IMR-90 (cell line): ENCODE measurements at regions not wholly inside any gene's neighbourhood (a gene's known extent, or its start where the extent isn't known, plus 50 kb on each side); places are given as distances from the start of the nearest gene placed in this dataset.

Source experiments
- ATAC-seq: fragments of 200-7000 bp; cut with Tn5 transposase; 2 replicates; pipeline ENCODE4 v1.9.1; 2020; ENCODE audit warnings: low read depth, mild to moderate bottlenecking, moderate library complexity
- BruUV-seq: library from RNA; stranded (reverse); fragments of 400-500 nt; replicated peaks from 2 replicates; lab custom pipeline; 2021; lab: Mats Ljungman, UMichigan
- CTCF ChIA-PET: fragments of 300-600 bp; formaldehyde crosslinking; extraction: SDS; loops from one replicate; lab custom pipeline; 2021; ENCODE audit warnings: antibody characterized with exemption; lab: Yijun Ruan, JAX
- POLR2A ChIA-PET: fragments of 300-600 bp; sonication (Branson Sonifier 250); formaldehyde crosslinking; loops from one replicate; lab custom pipeline; 2022; ENCODE audit warnings: antibody characterized with exemption; ENCODE audit not compliant: unreplicated experiment; lab: Charles Lee
- DNase-seq: peaks from one replicate; pipeline ENCODE4 v3.0.0; 2013
- H2AFZ ChIP-seq: replicated peaks from 2 replicates; pipeline ENCODE3; 2013; ENCODE audit warnings: low read length, mild to moderate bottlenecking; ENCODE audit not compliant: poor library complexity
- H2AK5ac ChIP-seq: 2 replicates; pipeline ENCODE4 v1.6.1; 2013; ENCODE audit warnings: low read depth, low read length, inconsistent platforms
- H2AK9ac ChIP-seq: replicated peaks from 2 replicates; pipeline ENCODE3; 2013; ENCODE audit warnings: mild to moderate bottlenecking, low read depth, low read length, moderate library complexity; ENCODE audit not compliant: poor library complexity
- H2BK120ac ChIP-seq: 2 replicates; pipeline ENCODE4 v1.6.1; 2013; ENCODE audit warnings: low read depth, low read length, inconsistent platforms
- H2BK15ac ChIP-seq: 3 replicates; pipeline ENCODE4 v1.6.1; 2013; ENCODE audit warnings: low read depth, low read length, inconsistent platforms
- H2BK20ac ChIP-seq: 2 replicates; pipeline ENCODE4 v1.6.1; 2013; ENCODE audit warnings: low read depth, mild to moderate bottlenecking, inconsistent platforms, low read length, moderate library complexity
- H2BK5ac ChIP-seq: 2 replicates; pipeline ENCODE4 v1.6.1; 2013; ENCODE audit warnings: mild to moderate bottlenecking, low read depth, low read length, inconsistent platforms; ENCODE audit not compliant: poor library complexity, severe bottlenecking
- H3K14ac ChIP-seq: replicated peaks from 2 replicates; pipeline ENCODE4 v1.6.1; 2013; ENCODE audit warnings: low read depth, low read length, inconsistent platforms
- H3K18ac ChIP-seq: 2 replicates; pipeline ENCODE4 v1.6.1; 2013; ENCODE audit warnings: low read depth, low read length, control low read depth
- H3K23ac ChIP-seq: 2 replicates; pipeline ENCODE4 v1.6.1; 2013; ENCODE audit warnings: low read depth, low read length, inconsistent platforms
- H3K27ac ChIP-seq: 2 replicates; pipeline ENCODE4 v1.5.1; 2013; ENCODE audit warnings: mild to moderate bottlenecking, control low read depth, low read length; ENCODE audit not compliant: insufficient read depth
- H3K27me3 ChIP-seq: 2 replicates; pipeline ENCODE4 v1.6.1; 2013; ENCODE audit warnings: low read length; ENCODE audit not compliant: control insufficient read depth, insufficient read depth
- H3K36me3 ChIP-seq: 2 replicates; pipeline ENCODE4 v1.6.1; 2013; ENCODE audit warnings: low read length, mixed read lengths; ENCODE audit not compliant: control insufficient read depth, insufficient read depth
- H3K4ac ChIP-seq: 2 replicates; pipeline ENCODE4 v1.6.1; 2013; ENCODE audit warnings: low read depth, low read length, inconsistent platforms
- H3K4me1 ChIP-seq: 2 replicates; pipeline ENCODE4 v1.6.1; 2013; ENCODE audit warnings: low read length, mixed read lengths; ENCODE audit not compliant: control insufficient read depth, insufficient read depth
- H3K4me2 ChIP-seq: 2 replicates; pipeline ENCODE4 v1.6.1; 2013; ENCODE audit warnings: low read depth, mild to moderate bottlenecking, control low read depth, low read length, moderate library complexity
- H3K4me3 ChIP-seq: 2 replicates; pipeline ENCODE4 v1.5.1; 2013; ENCODE audit warnings: low read depth, mild to moderate bottlenecking, control low read depth, low read length, moderate library complexity; ENCODE audit not compliant: insufficient read depth
- H3K56ac ChIP-seq: 2 replicates; pipeline ENCODE4 v1.6.1; 2013; ENCODE audit warnings: low read length, inconsistent platforms; ENCODE audit not compliant: insufficient read depth; ENCODE audit errors: extremely low read depth
- H3K79me1 ChIP-seq, 2 experiments: 2 replicates each; pipeline ENCODE4 v1.6.1; 2013; ENCODE audit warnings: low read length in 2 of 2, inconsistent platforms in 1 of 2, low read depth in 1 of 2
- H3K9ac ChIP-seq: 2 replicates; pipeline ENCODE4 v1.6.1; 2013; ENCODE audit warnings: low read depth, low read length, control low read depth
- H3K9me1 ChIP-seq: 2 replicates; pipeline ENCODE4 v1.6.1; 2013; ENCODE audit warnings: low read length, inconsistent platforms; ENCODE audit not compliant: insufficient read depth
- H3K9me3 ChIP-seq: 2 replicates; pipeline ENCODE4 v1.6.1; 2013; ENCODE audit warnings: low read length; ENCODE audit not compliant: control insufficient read depth, insufficient read depth
- H4K20me1 ChIP-seq: 2 replicates; pipeline ENCODE4 v1.6.1; 2013; ENCODE audit warnings: low read length, inconsistent platforms; ENCODE audit not compliant: insufficient read depth
- H4K5ac ChIP-seq: 2 replicates; pipeline ENCODE4 v1.6.1; 2013; ENCODE audit warnings: mild to moderate bottlenecking, low read depth, low read length, control low read depth
- H4K8ac ChIP-seq, 2 experiments: 2 replicates each; pipeline ENCODE4 v1.6.1; 2013; ENCODE audit warnings: low read depth in 2 of 2, low read length in 2 of 2, control low read depth in 1 of 2, inconsistent platforms in 1 of 2
- H4K91ac ChIP-seq: 2 replicates; pipeline ENCODE4 v1.6.1; 2013; ENCODE audit warnings: low read depth, low read length, inconsistent platforms; ENCODE audit not compliant: insufficient read depth
- BHLHE40 ChIP-seq: fragments of 150-350 bp; IDR thresholded peaks from 2 replicates; pipeline ENCODE4 v1.6.1; 2016; ENCODE audit warnings: mild to moderate bottlenecking, low read depth, low read length
- CEBPB ChIP-seq: IDR thresholded peaks from 2 replicates; pipeline ENCODE4 v1.6.1; 2012; ENCODE audit warnings: low read depth, low read length, improper control_type of control experiment
- CHD1 ChIP-seq: IDR thresholded peaks from 2 replicates; pipeline ENCODE4 v1.6.1; 2012; ENCODE audit warnings: low read depth, low read length, improper control_type of control experiment
- CTCF ChIP-seq: conservative IDR thresholded peaks from 2 replicates; pipeline ENCODE4 v1.5.1; 2012; ENCODE audit warnings: mild to moderate bottlenecking, low read depth, low read length, improper control_type of control experiment
- ELK1 ChIP-seq: fragments of 150-350 bp; IDR thresholded peaks from 2 replicates; pipeline ENCODE4 v1.6.1; 2016; ENCODE audit warnings: low read depth, mild to moderate bottlenecking, low read length, moderate library complexity, borderline replicate concordance
- FOS ChIP-seq: fragments of 150-350 bp; IDR thresholded peaks from 2 replicates; pipeline ENCODE4 v1.6.1; 2016; ENCODE audit warnings: low read depth, low read length
- MAFK ChIP-seq: IDR thresholded peaks from 2 replicates; pipeline ENCODE4 v1.6.1; 2012; ENCODE audit warnings: low read depth, low read length, improper control_type of control experiment
- MAZ ChIP-seq: IDR thresholded peaks from 2 replicates; pipeline ENCODE4 v1.6.1; 2012; ENCODE audit warnings: low read depth, mild to moderate bottlenecking, low read length, improper control_type of control experiment, moderate library complexity, borderline replicate concordance
- MXI1 ChIP-seq: IDR thresholded peaks from 2 replicates; pipeline ENCODE4 v1.6.1; 2012; ENCODE audit warnings: low read depth, mild to moderate bottlenecking, low read length, moderate library complexity, borderline replicate concordance
- NFE2L2 ChIP-seq: fragments of 150-350 bp; IDR thresholded peaks from 2 replicates; pipeline ENCODE4 v1.6.1; 2016; ENCODE audit warnings: low read depth, mild to moderate bottlenecking, low read length
- POLR2A ChIP-seq: IDR thresholded peaks from 2 replicates; pipeline ENCODE4 v1.6.1; 2012; ENCODE audit warnings: mild to moderate bottlenecking, low read depth, low read length
- RAD21 ChIP-seq: IDR thresholded peaks from 2 replicates; pipeline ENCODE4 v1.6.1; 2012; ENCODE audit warnings: low read length, improper control_type of control experiment
- RCOR1 ChIP-seq: IDR thresholded peaks from 2 replicates; pipeline ENCODE4 v1.6.1; 2012; ENCODE audit warnings: mild to moderate bottlenecking, low read length, improper control_type of control experiment; ENCODE audit not compliant: insufficient replicate concordance
- RFX5 ChIP-seq: IDR thresholded peaks from 2 replicates; pipeline ENCODE4 v1.8.0; 2012; ENCODE audit warnings: low read depth, mild to moderate bottlenecking, low read length, moderate library complexity
- SMC3 ChIP-seq: fragments of 150-350 bp; IDR thresholded peaks from 2 replicates; pipeline ENCODE4 v1.6.1; 2016; ENCODE audit warnings: low read depth, mild to moderate bottlenecking, antibody characterized with exemption, low read length, moderate library complexity
- USF2 ChIP-seq: fragments of 150-350 bp; IDR thresholded peaks from 2 replicates; pipeline ENCODE4 v1.6.1; 2017; ENCODE audit warnings: mild to moderate bottlenecking, antibody characterized with exemption, low read length, low read depth
- WGBS, 2 experiments: methylation state at CpG; one replicate each; pipeline versions ENCODE4 v1.1.5 to v1.1.7; 2013; ENCODE audit warnings: missing lambda C conversion rate in 2 of 2; ENCODE audit not compliant: insufficient read length in 1 of 2; ENCODE audit errors: extremely low coverage in 2 of 2; 5-methylcytosine and 5-hydroxymethylcytosine counted together
- dilution Hi-C: fragments of 300-500 bp; cut with HindIII; formaldehyde crosslinking; loops from one replicate; pipeline ENCODE4 v1.14.3; 2018; ENCODE audit warnings: low sequenced_read_pairs; ENCODE audit not compliant: unreplicated experiment
- in situ Hi-C: fragments of 300-500 bp; cut with MboI; formaldehyde crosslinking; loops from 3 replicates; pipeline ENCODE4 v1.14.3; 2019; ENCODE audit warnings: low sequenced_read_pairs, inconsistent platforms, mixed read lengths
- intact Hi-C: fragments of 100-400 bp; cut with micrococcal nuclease; formaldehyde crosslinking; loops from 2 replicates; pipeline ENCODE4 v1.10.0; 2022

DNA sequence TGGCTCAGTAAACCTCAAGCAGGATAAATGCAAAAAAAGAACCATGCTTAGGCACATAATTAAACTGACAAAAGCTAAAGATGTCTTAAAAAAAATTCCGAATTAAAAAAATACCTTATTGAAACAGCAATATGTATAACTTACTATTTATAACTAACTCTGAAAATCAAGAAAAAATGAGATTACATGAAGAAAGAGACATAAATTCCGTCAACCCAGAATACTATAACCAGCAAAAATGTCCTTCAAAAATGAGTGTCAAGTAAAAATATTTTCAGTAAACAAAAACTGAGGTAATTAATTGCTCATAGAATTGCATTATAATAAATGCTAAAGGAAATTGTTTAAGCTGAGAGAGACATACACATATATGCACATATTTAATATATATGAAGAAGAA is 474.5 kb upstream of the SYT4 start:
- H3K27ac ChIP-seq, result no peak overlapping the region
- no peaks in the 10 kb centered on the region for H3K36me3 ChIP-seq
- dilution Hi-C loops (no loop called here), in situ Hi-C loops (no loop called here), intact Hi-C loops (no loop called here)
- no peak overlapping the region for H2AK5ac ChIP-seq
- no peak overlapping the region for H3K18ac ChIP-seq
- no peak overlapping the region for H2AK9ac ChIP-seq
- H4K20me1 ChIP-seq, result no peaks in the 10 kb centered on the region
- no peaks in the 10 kb centered on the region for H3K4me1 ChIP-seq
- no peak overlapping the region for H3K14ac ChIP-seq
- H3K9me1 ChIP-seq, result no peaks in the 10 kb centered on the region
- no peaks in the 10 kb centered on the region for H3K9me3 ChIP-seq
- no peak overlapping the region for H4K91ac ChIP-seq
- no peak overlapping the region for H2BK15ac ChIP-seq
- no peak overlapping the region for H2BK120ac ChIP-seq
- no peak overlapping the region for H2AFZ ChIP-seq
- ATAC-seq (no peak), DNase-seq (no peak)
- ChIA-PET POLR2A (no interaction called here), CTCF (no interaction called here)
- no peaks in the 10 kb centered on the region for H3K79me1 ChIP-seq
- no peak overlapping the region for H3K23ac ChIP-seq
- H3K27me3 ChIP-seq, result no peaks in the 10 kb centered on the region
- WGBS, 2 experiments, result no CpG with 5 or more reads among the region's 2 CpGs
- no peak overlapping the region for H3K4ac ChIP-seq
- H3K4me3 ChIP-seq, result no peak overlapping the region
- H3K9ac ChIP-seq, result no peak overlapping the region
- no peak overlapping the region for H2BK20ac ChIP-seq
- no peak overlapping the region for H3K56ac ChIP-seq
- TF ChIP-seq ELK1 (no peak), BHLHE40 (no peak), CHD1 (no peak), CTCF (no peak), RAD21 (no peak), FOS (no peak), MAFK (no peak), MAZ (no peak), RFX5 (no peak), POLR2A (no peak), MXI1 (no peak), USF2 (no peak), SMC3 (no peak), NFE2L2 (no peak), CEBPB (no peak), RCOR1 (no peak)
- no TSS peak for BruUV-seq
- H4K8ac ChIP-seq, result no peak overlapping the region
- H4K5ac ChIP-seq, result no peak overlapping the region
- H2BK5ac ChIP-seq, result no peak overlapping the region
- no peak overlapping the region for H3K4me2 ChIP-seq
